Retinal pigment epithelial cell (primary cell): ENCODE measurements at regions not wholly inside any gene's neighbourhood (a gene's known extent, or its start where the extent isn't known, plus 50 kb on each side); places are given as distances from the start of the nearest gene placed in this dataset.

Experiments
- DNase-seq: peaks from one replicate; pipeline ENCODE4 v3.0.0-alpha.2; 2010; ENCODE audit warnings: low read depth
- H3K4me3 ChIP-seq: 2 replicates; pipeline ENCODE4 v1.5.1; 2011; ENCODE audit warnings: mild to moderate bottlenecking, low read length, control low read depth, moderate library complexity
- CTCF ChIP-seq: conservative IDR thresholded peaks from 2 replicates; pipeline ENCODE4 v1.5.1; 2011; ENCODE audit warnings: low read depth, low read length, control low read depth, inconsistent platforms

GRCh38 chr4:38287101-38287851, 327.1 kb downstream of the PTTG2 start:
- no peak for TF ChIP-seq CTCF

GRCh38 chr4:38289553-38289952, 329.4 kb downstream of the PTTG2 start:
- TF ChIP-seq CTCF: no peak
- no peak for DNase-seq
- H3K4me3 ChIP-seq: no peak overlapping the region

More at GRCh38 chr4:38287101-38287851, 327.1 kb downstream of the PTTG2 start:
- H3K4me3 ChIP-seq: no peak overlapping the region
- no peak for DNase-seq

GRCh38 chr4:38290366-38290765, 330.2 kb downstream of the PTTG2 start:
- TF ChIP-seq CTCF: no peak
- no peak for DNase-seq
- no peak overlapping the region for H3K4me3 ChIP-seq

- no peak for DNase-seq
- H3K4me3 ChIP-seq: no peak overlapping the region
- TF ChIP-seq CTCF: no peak
Observed at GRCh38 chr4:38290914-38291313, 330.7 kb downstream of the PTTG2 start.

GRCh38 chr4:38292529-38292928, 332.3 kb downstream of the PTTG2 start:
- TF ChIP-seq CTCF: no peak
- DNase-seq: no peak
- no peak overlapping the region for H3K4me3 ChIP-seq

GRCh38 chr4:38294238-38294637, 334.0 kb downstream of the PTTG2 start:
- no peak for TF ChIP-seq CTCF
- DNase-seq: no peak
- no peak overlapping the region for H3K4me3 ChIP-seq

- TF ChIP-seq CTCF: no peak
- DNase-seq: no peak
- no peak overlapping the region for H3K4me3 ChIP-seq
Observed at GRCh38 chr4:38297061-38297460, 336.9 kb downstream of the PTTG2 start.
